ENCODE measurements at regions not wholly inside any gene's neighbourhood (a gene's known extent, or its start where the extent isn't known, plus 50 kb on each side); places are given as distances from the start of the nearest gene placed in this dataset.

- no peaks in the 10 kb centered on the region for H3K9me3 ChIP-seq (ENCODE audit: control insufficient read depth in 1 of 2, insufficient read depth in 1 of 2, low read length in 2 of 2)
- H3K9me3 Mint-ChIP-seq = peaks cover 5% of the 10 kb centered on the region
These were observed 435.5 kb downstream of the NKX6-1 start for GRCh38 chr4:84063619-84064018.

GRCh38 chr4:84058201-84058600, 440.9 kb downstream of the NKX6-1 start:
- Mint-ChIP-seq H3K27ac (no peak overlapping the region), H3K36me3 (ENCODE audit: low read depth) (no peaks in the 10 kb centered on the region), H3K4me3 (no peak overlapping the region), H3K9me3 (peaks cover 2% of the 10 kb centered on the region), H3K4me1 (ENCODE audit: low read depth) (no peaks in the 10 kb centered on the region), H3K27me3 (peaks cover 7% of the 10 kb centered on the region)
- CTCF ChIA-PET = no interaction called here
- POLR2A ChIA-PET = no interaction called here
- H3K27ac ChIP-seq (ENCODE audit: low read depth in 1 of 2, low read length in 2 of 2) = no peak overlapping the region
- TF ChIP-seq CTCF (IDR thresholded peaks at IDR 0.05) = no peak
- H3K4me3 ChIP-seq (ENCODE audit: low read length) = no peak overlapping the region
- intact Hi-C loops (cut with DNase I, micrococcal nuclease) = no loop called here
- H3K9me3 ChIP-seq (ENCODE audit: control insufficient read depth in 1 of 2, insufficient read depth in 1 of 2, low read length in 2 of 2) = no peaks in the 10 kb centered on the region
- no peaks in the 10 kb centered on the region for H3K27me3 ChIP-seq (ENCODE audit: control insufficient read depth in 1 of 2, insufficient read depth in 2 of 2, low read length in 2 of 2)
- ATAC-seq (ENCODE audit: poor library complexity) (no peak), DNase-seq (no peak)
- no peaks in the 10 kb centered on the region for H3K4me1 ChIP-seq (ENCODE audit: insufficient read depth, low read length)
- no peaks in the 10 kb centered on the region for H3K36me3 ChIP-seq (ENCODE audit: insufficient read depth, low read length)

More at GRCh38 chr4:84063619-84064018, 435.5 kb downstream of the NKX6-1 start:
- intact Hi-C loops (cut with DNase I, micrococcal nuclease) = no loop called here
- no peaks in the 10 kb centered on the region for H3K27me3 ChIP-seq (ENCODE audit: control insufficient read depth in 1 of 2, insufficient read depth in 2 of 2, low read length in 2 of 2)
- no peaks in the 10 kb centered on the region for H3K36me3 ChIP-seq (ENCODE audit: insufficient read depth, low read length)
- no peak for ATAC-seq (ENCODE audit: poor library complexity)
- CTCF ChIA-PET = no interaction called here
- no peaks in the 10 kb centered on the region for H3K4me1 Mint-ChIP-seq (ENCODE audit: low read depth)
- no peak overlapping the region for H3K27ac ChIP-seq (ENCODE audit: low read depth in 1 of 2, low read length in 2 of 2)
- DNase-seq = no peak
- H3K36me3 Mint-ChIP-seq (ENCODE audit: low read depth) = no peaks in the 10 kb centered on the region
- no peak overlapping the region for H3K4me3 Mint-ChIP-seq
- TF ChIP-seq CTCF (IDR thresholded peaks at IDR 0.05) = no peak
- no peak overlapping the region for H3K27ac Mint-ChIP-seq
- H3K4me1 ChIP-seq (ENCODE audit: insufficient read depth, low read length) = no peaks in the 10 kb centered on the region
- peaks cover 7% of the 10 kb centered on the region for H3K27me3 Mint-ChIP-seq
- H3K4me3 ChIP-seq (ENCODE audit: low read length) = no peak overlapping the region
- POLR2A ChIA-PET = no interaction called here

- ATAC-seq (ENCODE audit: poor library complexity) = no peak
- Histone ChIP-seq H3K9me3 (ENCODE audit: control insufficient read depth in 1 of 2, insufficient read depth in 1 of 2, low read length in 2 of 2) (no peaks in the 10 kb centered on the region), H3K27ac (ENCODE audit: low read depth in 1 of 2, low read length in 2 of 2) (no peak overlapping the region), H3K4me3 (ENCODE audit: low read length) (no peak overlapping the region), H3K36me3 (ENCODE audit: insufficient read depth, low read length) (no peaks in the 10 kb centered on the region), H3K27me3 (ENCODE audit: control insufficient read depth in 1 of 2, insufficient read depth in 2 of 2, low read length in 2 of 2) (no peaks in the 10 kb centered on the region), H3K4me1 (ENCODE audit: insufficient read depth, low read length) (no peaks in the 10 kb centered on the region)
- Mint-ChIP-seq H3K36me3 (ENCODE audit: low read depth) (no peaks in the 10 kb centered on the region), H3K4me3 (no peak overlapping the region), H3K9me3 (peaks cover 2% of the 10 kb centered on the region), H3K27ac (no peak overlapping the region), H3K4me1 (ENCODE audit: low read depth) (no peaks in the 10 kb centered on the region), H3K27me3 (no peaks in the 10 kb centered on the region)
- ChIA-PET CTCF (no interaction called here), POLR2A (no interaction called here)
- no peak for DNase-seq
- intact Hi-C loops (cut with DNase I, micrococcal nuclease) = no loop called here
- no peak for TF ChIP-seq CTCF (IDR thresholded peaks at IDR 0.05)
These were observed 447.5 kb downstream of the NKX6-1 start for GRCh38 chr4:84051639-84052038.
